Left kidney (tissue), 1 donor: ENCODE measurements at regions not wholly inside any gene's neighbourhood (a gene's known extent, or its start where the extent isn't known, plus 50 kb on each side); places are given as distances from the start of the nearest gene placed in this dataset.
A peak's percentile ranks its signal among the peaks of the same experiment; 100 is the strongest.
"Not testable (repeated sequence)": the region's sequence is repeated elsewhere in the genome, so short reads cannot be mapped to it uniquely, and the experiment has no call there.

ENCODE experiments used
- DNase-seq: peaks from one replicate; pipeline ENCODE4 v3.0.0-alpha.2; 2013

DNA sequence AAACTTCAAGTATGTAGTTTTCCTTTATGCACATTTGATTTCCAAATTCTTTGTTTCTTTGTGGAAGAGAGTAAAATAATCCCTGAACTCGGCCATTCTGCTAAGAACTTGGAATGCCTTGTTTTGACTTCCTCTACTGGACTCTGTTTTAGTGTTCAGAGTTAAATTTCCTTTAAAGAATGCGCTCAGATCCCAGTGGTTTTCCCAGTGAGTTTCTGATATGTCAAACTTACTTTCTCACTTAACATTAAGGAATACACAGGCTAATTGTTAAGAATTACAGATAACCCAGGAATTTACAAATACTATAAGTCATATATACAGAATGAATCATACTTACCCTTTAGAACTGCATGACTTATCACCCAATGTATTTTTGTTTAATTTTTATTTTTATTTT is 1067.6 kb upstream of the CELF2 start:
- DNase-seq, result no peak

DNA sequence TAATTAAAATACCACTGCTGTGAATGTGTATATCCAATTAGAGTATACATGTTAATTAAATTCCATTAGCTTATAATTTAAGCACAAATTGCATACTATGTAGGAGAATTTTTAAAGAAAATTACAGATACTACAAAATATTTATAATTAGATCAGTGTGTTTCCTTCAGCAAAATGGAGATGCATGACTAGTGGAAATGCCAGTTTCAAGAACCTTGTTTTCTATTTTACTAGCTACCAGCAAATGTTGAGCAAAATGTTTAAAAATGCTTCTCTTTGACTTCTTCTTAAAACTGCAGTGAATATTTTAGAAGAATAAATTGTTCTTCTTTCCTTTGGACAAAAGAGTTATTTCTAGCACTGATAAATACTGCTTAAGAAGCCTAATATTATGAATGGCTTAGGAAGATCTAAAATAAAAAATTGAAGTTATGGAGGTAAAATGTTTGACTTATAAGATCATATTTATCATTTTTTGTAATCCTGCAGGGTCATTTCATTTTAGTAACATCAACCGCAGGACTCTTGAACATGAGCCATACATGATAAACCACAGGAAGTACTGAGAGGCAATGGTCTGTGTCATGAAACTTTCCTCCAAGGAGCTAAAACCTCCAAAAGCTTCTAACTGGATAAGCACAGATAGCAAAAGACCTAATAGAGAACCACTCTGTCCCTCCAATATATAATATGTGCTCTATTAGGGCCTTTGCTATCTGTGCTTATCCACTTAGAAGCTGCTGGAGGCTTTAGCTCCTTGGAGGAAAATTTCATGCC is 1066.0 kb upstream of the CELF2 start:
- no peak for DNase-seq

DNA sequence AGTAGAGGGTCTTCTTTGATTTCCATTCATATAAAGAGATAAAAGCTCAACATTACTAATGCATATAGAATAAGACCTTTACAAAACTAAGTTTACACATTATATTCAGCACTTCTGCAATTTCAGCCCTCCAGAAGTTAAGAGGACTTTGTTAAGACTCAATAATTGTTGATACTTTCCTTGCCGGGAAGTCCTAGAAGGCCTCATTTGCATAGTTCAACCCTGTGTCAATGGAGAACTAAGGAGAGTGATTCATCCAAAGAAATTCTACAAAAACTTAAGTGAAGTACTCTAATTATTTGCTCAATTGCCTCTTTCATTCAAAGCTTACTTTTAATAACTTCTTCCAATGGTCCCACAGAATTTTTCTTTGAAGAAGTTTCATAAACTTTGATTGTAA is 1060.3 kb upstream of the CELF2 start:
- DNase-seq, result no peak

DNA sequence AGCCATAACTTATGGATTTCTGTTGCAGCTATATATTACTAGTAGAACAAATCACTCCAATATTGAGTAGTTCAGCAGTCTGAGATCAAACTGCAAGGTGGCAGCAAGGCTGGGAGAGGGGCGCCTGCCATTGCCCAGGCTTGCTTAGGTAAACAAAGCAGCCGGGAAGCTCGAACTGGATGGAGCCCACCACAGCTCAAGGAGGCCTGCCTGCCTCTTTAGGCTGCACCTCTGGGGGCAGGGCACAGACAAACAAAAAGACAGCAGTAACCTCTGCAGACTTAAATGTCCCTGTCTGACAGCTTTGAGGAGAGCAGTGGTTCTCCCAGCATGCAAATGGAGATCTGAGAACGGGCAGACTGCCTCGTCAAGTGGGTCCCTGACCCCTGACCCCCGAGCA is 1059.8 kb upstream of the CELF2 start:
- not testable (repeated sequence) for DNase-seq

DNA sequence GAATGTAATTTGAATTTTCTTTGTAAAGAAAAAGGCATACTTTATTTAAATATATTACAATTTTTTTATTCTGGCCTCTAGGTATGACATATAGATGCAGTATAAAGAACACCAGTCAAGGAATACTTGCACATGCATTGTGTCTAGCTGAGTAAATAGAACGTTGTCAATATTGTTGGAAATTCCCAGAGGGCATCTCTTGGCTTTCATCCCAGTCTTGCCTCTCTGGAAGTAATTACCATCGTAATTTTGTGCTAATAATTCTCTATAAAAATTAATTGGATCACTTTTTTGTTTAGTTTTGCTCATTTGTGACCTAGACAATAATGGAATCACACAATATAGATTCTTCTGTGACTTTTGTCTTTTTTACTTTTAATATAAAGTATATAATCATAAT is 1052.3 kb upstream of the CELF2 start:
- DNase-seq, result no peak

DNA sequence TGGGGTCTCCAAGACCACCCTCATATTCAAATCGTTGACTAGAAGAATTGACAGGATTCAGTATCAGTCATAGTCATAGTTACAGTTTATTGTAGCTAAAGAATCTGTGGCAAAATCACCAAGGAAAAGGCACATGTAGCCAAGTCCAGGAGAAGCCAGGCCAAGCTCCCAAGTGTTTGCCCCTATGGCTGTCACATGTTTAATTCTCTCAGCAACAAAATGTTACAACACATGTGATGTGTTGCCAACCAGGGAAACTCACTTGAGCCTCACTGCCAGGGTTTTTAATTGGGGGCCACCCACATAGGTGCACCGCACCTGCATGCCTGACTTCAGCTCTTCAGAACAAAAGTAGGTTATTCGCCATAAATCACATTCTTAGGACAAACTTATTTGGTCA is 1030.9 kb upstream of the CELF2 start:
- no peak for DNase-seq

DNA sequence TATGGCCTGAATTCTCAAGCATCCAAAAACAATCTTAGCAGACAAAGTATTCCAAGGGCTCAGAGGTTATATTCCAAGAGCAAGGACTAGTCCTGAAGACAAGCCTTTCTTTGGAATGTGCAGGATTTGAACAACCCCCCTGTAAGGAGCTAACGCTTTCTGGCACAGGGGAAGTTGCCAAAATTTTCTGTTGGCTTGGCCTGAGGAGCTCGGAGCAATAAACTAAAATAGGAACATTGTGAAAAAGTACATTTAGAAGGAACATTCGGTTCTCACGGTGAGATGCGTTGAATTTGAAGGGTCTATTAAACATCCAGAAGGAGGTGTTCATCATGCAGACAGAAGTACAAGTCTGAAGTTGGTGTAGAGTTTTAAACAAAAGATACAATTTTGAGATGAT is 1030.5 kb upstream of the CELF2 start:
- no peak for DNase-seq

DNA sequence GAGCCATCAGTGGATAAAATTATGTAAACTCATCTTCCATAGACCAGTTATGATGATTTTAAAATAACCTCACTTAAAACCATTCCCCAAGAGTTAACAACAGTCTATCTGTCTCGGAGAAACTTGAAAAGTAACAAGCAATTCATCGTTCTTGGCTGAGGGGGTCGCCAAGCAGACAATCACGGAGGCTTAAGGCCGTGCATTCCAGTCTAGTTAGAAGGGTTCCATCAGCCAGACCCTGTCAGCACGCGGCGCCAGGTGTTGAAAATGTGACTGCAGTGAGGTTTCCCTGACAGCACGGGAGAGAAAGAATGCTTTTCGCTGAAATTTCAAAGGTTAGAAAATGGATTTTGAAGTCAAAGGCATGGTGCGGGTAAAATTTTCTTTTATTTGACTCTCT is 1025.0 kb upstream of the CELF2 start:
- no peak for DNase-seq

DNA sequence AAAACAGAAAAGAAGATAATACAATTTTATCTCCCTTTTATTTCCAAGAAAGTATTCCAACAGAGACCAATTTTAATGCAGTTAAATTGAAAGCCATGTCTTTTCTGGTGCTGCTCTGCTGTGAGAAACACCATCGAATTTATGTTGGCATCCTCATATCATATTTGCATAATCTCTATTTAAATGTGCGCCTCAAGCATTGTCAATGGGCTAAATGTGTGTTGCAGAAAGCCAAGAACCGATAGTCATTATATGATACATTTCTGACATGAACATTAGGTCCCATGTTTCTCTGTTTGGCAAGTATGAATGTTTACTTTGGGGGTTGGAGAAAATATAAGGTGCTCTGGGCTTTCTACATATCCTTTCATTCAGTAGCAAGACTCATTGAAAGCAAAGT is 1023.5 kb upstream of the CELF2 start:
- DNase-seq, result no peak

DNA sequence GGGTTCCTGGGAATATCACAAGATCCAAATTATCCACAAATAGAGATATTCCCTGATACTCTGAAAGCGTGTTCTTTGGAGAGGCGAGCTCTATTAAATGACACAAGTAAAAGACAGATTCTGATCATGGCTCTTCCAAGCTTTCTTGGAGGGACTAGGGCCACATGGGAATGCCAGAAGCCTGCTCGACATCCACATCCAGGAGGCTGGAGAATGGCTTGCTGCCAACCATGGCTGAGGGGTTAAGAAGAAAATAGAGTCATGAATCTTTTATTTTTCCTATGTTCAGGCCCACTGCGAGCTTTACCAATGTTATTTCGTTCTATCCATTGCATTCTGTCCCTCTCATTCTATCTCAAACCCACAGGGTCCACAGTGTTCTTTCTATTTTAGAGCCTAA is 1018.0 kb upstream of the CELF2 start:
- no peak for DNase-seq

DNA sequence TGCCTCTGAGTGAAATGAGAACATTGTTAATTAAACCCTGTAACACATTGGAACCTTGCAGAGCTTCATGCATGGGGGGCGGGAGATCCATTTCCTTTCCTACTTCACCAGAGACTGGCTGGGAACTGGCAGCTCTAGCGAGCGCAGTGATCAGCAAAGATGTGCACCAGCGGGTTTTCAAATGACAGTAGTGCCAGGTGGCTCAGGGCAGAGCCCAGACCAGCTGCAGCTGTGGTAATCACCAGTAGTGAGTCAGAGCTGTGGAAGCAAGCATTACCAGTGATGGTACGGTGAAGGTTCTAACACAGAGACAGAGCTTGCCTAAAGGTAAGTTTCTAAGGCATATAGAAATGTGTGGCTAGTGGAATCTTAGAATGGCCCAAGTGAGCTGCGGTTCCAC is 1009.7 kb upstream of the CELF2 start:
- DNase-seq, result peak; percentile 6

DNA sequence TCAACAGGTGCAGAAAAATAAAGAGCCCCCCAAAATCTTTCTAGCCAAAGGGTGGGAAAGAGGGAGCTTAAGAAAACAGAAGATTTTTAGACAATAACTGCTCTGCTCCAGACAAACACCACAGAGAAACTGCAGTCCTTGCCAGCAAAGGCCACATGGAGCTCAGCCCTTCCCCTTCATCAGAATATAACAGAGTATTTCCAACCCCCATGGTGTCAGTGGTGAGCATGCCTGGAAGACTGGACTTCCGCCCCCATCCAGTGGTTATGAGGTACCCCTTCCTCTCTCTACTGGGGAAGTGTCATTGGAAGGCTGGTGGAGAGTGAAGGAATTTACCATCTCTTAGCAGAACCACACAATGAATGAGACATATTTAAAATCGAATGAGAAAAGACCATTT is 1007.3 kb upstream of the CELF2 start:
- no peak for DNase-seq

DNA sequence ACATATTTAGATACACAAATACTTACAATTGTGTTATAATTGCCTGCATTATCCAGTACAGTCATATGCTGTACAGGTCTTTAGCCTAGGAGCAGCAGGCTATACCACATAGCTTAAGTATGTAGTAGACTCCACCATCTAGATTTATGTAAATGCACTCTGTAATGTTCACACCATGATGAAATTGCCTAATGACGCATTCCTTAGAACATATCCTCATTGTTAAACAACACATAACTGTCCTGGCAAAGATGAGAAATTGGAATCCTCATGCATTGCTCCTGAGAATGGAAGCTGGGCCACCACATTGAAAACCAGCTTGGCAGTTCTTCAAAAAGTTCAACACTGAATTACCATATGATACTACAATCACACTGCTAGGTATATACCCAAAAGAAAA is 1002.8 kb upstream of the CELF2 start:
- no peak for DNase-seq

DNA sequence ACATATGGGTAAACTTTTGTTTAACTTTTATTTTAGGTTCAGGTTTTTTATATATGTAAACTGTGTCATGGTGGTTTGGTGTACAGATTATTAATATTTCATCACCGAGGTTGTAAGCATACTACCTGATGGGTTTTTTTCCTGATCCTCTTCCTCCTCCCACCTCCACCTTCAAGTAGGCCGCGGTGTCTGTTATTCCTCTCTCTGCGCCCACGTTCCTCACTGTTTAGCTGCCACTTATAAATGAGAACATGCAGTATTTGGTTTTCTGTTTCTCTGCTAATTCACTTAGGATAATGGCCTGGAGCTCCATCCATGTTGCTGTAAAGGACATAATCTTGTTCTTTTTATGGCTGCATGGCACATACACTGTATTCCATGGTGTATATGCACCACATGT is 1000.0 kb upstream of the CELF2 start:
- no peak for DNase-seq

DNA sequence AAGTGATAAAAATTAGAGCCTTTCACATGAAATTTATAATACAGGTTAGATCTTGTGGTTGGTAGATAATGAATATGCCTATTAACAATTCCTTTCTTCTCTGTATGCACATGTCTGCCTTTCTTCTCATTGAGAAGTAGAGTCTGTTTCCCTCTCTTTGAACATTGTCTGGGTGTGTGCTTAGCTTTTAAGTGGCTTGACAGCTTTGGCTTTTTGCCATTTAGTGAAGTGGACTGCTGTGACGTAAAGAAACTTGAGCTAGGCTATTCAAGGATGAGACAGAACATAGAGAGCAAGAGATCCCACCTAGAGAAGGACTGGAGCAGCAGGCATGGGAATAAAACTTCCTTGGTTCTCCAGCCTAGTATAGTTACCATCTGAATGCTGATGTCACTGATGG is 996.7 kb upstream of the CELF2 start:
- no peak for DNase-seq

DNA sequence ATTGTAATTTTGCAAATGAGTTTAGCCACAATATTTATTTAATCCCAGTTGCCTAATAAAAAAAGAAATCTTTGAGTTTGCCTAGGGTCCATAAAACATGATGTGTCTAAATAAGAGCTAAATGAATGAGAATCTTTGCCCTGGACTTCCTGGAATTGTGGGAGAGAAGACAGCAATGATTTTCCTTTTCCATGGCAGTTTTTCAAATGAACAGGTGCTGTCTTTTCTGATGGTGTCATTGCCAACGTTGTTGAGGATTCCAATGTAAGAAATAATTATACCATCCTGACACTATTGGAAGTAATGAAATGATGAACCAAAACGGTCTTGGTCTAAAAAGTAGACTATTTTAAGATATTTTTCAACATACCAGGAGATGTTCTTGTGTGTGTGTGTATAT is 984.7 kb upstream of the CELF2 start:
- DNase-seq, result no peak

DNA sequence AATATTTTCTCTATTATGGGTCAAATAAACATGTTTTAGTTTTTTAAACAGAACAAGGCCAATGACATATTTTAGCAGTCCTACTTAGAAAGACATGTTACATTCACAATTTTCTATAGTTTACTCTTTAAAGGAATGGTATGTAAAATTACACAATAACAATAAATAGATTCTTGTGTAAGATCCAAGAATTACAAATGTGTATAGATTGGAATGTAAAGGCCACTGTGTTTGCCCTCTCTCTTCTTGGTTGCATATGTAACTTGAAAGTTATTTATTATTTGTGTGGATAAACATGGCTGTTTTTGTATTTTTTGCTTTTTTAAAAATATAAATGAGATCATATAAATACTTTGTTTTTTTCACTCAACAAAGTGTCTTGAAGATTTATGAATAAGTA is 979.3 kb upstream of the CELF2 start:
- no peak for DNase-seq

DNA sequence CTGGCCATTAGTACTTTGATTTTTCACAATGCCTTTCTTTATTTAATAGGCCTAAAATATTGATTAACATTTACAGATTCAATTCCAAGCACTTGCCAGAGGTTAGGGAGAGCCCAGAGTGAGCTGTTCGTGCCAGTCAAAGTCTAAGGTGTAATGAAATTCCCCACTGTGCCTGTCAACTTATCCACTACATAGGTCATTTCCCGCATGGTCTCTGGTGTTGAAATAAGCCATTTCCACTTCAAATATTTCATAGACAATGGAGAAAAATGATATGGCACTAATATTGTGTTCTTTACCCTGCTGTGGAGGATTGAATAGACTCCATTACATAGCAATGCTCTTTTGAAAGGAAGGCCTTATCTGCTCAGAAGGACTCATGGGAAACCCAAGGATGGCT is 978.1 kb upstream of the CELF2 start:
- no peak for DNase-seq

DNA sequence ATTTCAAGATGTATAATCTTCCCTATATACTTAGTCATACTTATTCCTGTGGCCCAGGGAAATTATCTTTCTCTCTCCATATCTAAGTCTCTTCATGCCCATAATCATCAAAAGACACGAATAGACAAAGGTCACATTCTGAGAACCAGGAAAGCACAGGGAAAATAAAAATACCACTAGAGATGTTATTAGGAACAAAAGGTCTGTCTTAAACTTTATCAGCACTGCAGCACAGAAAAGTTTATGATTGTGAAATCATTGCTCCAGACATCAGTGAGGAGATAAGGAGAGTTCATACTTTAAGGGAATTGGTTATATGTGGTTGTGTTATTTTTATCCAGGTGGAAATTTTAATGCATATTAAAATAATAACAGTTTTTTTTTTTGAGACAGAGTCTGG is 974.6 kb upstream of the CELF2 start:
- DNase-seq, result no peak

DNA sequence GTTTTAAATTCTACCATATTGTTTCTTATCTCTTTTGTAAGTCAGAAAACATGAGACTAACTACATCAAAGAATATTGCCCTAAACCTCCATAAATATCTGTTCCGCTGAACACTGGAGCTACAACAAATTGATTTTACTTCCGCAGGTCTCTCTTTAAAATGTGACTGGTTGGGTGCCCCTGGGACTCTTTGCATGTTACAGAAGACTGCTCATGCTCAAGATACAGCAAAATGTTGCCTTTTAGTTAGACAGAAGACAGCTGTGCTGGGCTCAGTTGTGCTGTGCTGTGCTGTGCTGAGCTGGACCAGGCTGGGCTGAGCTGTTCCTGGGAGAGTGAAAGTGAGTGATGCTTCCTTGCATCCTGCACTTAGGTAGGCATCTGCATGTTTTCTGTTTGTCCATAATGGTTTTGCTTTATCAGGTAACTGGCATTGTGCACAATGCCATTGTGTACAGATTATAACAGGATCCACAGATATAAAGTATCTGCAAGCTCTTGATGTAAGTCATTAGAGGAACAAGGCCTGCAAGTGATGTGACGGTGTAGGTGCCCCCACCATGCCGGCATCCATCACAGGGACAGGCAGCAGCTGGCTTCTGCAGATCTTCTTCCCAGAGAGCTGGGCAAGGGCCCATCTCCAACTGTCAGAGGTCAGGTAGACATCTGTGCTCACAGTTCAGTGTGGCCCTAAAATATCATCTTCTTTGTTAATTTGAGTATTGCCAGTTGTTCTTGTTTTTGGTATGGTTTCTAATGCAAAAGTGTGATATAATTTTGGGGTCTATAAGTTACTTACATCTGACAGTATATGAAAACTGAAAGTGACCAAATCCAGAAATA is 972.5 kb upstream of the CELF2 start:
- peak; percentile 49 for DNase-seq

DNA sequence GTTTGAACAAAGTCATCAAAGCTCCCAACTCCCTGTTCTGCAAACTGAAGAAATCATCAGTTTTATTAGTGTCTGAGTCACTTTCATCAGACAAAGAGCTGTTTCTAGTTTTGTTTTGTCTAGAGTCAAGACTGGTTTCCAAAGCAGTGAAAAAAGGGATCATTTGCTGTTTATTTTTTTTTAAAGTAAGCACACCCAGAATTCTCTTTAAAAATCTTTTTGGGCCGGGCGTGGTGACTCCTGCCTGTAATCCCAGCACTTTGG is 972.0 kb upstream of the CELF2 start:
- no peak for DNase-seq

DNA sequence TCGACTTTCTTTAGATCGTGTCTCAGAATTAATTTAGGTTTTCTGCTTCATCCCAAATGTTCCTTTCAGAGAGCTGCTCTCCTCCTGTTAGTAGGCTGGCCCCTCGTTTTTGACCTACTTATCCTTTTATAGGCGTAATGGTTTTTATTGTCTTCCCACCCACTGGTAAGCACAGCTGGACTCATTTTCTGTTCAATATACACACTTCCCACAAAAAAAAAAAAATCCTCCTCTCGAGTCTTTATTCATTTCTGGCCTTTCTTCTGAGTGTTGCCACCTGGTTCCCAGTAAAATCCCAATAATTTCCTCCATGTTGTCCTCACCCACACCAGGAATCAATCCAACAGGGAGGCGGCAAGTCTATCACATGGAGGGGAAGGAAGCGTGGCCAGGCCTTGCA is 970.2 kb upstream of the CELF2 start:
- no peak for DNase-seq

DNA sequence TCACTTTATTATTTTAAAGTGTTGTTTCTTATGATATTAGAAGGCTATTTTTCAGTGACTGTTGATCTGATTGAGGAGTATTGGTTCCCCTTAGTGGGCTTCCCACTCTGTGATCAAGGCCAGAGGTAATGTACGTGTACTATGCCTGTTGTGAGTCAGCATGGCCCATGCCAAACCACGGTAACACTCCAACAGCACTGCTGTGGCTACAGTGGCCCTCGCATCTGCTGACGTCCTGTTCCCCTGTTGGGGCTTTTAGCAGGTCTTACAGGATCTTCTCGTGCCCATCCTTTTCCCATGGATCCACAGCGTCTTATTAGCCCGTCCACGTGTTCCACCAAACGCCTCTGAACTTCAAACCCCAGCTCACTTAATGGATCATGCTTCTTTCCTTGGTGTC is 964.6 kb upstream of the CELF2 start:
- DNase-seq, result no peak

DNA sequence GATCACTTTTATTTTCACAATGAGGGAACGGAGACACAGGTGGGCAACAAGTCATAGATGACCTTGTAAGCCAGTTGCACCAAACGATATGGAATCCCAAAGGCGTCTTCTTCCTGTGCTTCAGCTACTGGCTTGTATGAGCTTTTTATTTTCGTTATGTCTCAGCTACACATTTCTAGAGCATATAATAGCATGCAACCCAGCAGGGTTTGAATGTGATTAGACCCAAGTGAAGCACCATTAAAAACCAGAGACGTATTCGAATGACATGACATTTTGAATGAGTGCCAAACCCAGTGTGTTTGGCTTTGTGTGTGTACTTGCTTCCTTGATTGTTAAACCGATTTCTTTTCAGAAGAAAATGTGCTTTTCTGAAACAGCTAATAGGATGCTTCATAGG is 963.2 kb upstream of the CELF2 start:
- DNase-seq, result no peak
